ENCODE measurements at regions not wholly inside any gene's neighbourhood (a gene's known extent, or its start where the extent isn't known, plus 50 kb on each side); places are given as distances from the start of the nearest gene placed in this dataset.
"Not testable (repeated sequence)": the region's sequence is repeated elsewhere in the genome, so short reads cannot be mapped to it uniquely, and the experiment has no call there.

DNA sequence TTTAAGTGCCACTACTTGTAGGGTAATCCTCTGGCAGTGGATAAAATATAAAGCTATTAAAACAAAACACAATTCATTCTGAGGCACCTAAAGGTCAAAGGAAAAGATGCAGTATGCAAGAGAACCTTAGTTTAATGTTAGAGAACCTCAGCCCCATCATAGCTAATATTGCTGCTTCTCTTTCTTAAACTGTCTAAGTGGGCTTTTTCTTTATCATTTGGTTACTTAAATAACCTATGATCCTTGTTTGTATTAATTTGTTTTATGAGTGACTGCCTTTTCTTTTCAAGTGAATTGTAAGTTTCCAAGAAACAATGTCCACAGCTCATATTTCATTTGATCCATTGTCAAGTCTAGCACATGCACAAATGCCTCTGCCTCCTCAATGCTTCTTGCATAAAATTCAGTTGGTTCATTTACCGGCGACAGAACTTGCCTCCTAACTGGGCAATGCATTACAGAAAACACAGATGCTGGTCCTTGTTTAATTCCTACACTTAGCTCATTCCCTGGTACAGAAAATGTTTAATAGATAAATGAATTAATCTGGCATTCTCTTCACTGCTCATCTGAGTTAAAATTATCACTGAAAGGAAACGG lies 1049.8 kb downstream of the OLFM4 start:
- no peak for FAIRE-seq
- no peak for DNase-seq (ENCODE audit: insufficient read length, low spot score)
- no peak for TF ChIP-seq POU2F2 (IDR thresholded peaks at IDR 0.05; ENCODE audit: low read depth, low read length)
- TF ChIP-seq SPI1 (IDR thresholded peaks at IDR 0.05; ENCODE audit: low read depth, low read length) = no peak

DNA sequence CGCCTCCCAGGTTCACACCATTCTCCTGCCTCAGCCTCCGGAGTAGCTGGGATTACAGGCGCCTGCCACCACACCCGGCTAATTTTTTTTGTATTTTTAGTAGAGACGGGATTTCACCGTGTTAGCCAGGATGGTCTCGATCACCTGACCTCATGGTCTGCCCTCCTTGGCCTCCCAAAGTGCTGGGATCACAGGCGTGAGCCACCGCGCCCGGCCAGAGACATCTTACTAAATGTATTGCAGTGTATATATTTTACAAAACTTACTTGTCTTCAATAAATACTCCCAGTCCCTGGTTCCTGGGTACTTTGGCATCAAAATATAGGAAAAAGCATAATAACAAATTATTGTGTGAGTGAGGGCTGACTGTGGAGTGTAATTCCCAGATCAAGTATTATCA lies 1053.7 kb downstream of the OLFM4 start:
- DNase-seq (ENCODE audit: insufficient read length, low spot score); FAIRE-seq: not testable (repeated sequence)

DNA sequence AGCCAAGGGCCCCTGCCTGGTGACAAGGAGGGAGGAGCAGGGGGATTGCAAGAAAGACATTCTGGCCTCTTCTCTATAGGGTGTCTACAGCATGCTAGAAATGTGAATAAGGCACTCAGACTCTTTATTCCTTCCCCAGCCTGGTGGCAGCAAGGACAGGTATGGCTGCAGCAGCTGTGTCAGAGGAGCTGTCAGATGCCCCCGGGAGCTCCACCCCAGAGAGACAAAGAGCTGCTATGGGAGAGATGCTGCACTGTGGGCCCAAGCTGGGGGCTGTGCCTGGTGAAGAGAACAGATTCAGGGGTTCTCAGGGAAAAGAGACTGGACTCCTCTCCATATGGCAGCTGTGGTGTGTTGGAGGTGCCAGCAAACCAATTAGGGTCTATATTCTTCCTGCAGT lies 1063.3 kb downstream of the OLFM4 start:
- DNase-seq (ENCODE audit: insufficient read length, low spot score) = no peak
- no peak for FAIRE-seq
- no peak for TF ChIP-seq POLR2AphosphoS5 (IDR thresholded peaks at IDR 0.05; ENCODE audit: low read depth, low read length)
- TF ChIP-seq POU2F2 (IDR thresholded peaks at IDR 0.05; ENCODE audit: low read depth, low read length) = no peak
- no peak for TF ChIP-seq PAX5 (IDR thresholded peaks at IDR 0.05; ENCODE audit: insufficient read depth, low read length, severe bottlenecking)
- no peak for TF ChIP-seq TAF1 (IDR thresholded peaks at IDR 0.05; ENCODE audit: low read depth, low read length)
- TF ChIP-seq POLR2A (IDR thresholded peaks at IDR 0.05; ENCODE audit: low read depth, low read length) = no peak
- TF ChIP-seq SPI1 (IDR thresholded peaks at IDR 0.05; ENCODE audit: low read depth, low read length) = no peak

DNA sequence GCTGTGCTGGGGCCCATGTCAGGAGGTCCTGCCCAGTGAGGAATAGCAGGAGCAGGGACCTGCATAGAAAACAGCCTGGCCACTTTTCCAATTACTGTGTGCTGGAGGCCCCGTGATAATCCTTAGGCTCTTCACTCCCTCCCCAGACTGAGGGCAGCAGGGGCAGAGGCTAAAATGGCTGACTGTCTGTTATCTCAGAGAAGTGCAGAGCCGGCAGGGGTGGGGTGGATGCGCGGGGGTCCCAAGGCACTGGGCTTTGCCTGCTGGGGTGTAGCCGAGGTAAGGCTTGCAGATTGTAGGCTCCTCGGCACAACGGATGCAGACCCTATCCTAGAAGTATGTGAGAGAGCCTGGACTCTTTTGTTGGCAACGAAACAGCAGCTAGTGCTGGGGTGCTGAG lies 1064.1 kb downstream of the OLFM4 start:
- TF ChIP-seq PAX5 (IDR thresholded peaks at IDR 0.05; ENCODE audit: insufficient read depth, low read length, severe bottlenecking) = no peak
- TF ChIP-seq POLR2A (IDR thresholded peaks at IDR 0.05; ENCODE audit: low read depth, low read length) = no peak
- TF ChIP-seq SPI1 (IDR thresholded peaks at IDR 0.05; ENCODE audit: low read depth, low read length) = no peak
- FAIRE-seq (no peak), DNase-seq (ENCODE audit: insufficient read length, low spot score) (no peak)

DNA sequence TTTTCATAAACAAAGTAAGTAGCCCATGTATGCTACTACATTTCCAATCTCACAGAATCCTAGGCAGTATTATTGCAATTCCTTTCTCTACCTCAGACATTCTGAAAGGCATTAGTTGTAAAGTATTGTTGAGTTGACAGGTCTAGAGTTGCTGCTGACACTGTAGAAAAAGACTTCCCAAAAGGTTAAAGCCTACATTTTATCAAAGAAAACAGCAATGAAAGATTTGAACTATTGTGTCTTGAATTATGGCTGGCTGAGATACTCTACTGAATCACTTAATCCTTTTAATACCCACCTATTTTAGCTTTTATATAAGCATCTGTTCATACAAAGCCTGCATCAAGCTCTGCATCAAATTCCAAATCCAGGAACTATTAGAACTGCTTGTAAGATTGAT lies 1082.0 kb downstream of the OLFM4 start:
- TF ChIP-seq POLR2A (IDR thresholded peaks at IDR 0.05; ENCODE audit: low read depth, low read length) (no peak), POU2F2 (IDR thresholded peaks at IDR 0.05; ENCODE audit: low read depth, low read length) (no peak), SPI1 (IDR thresholded peaks at IDR 0.05; ENCODE audit: low read depth, low read length) (no peak), TAF1 (IDR thresholded peaks at IDR 0.05; ENCODE audit: low read depth, low read length) (no peak), PAX5 (IDR thresholded peaks at IDR 0.05; ENCODE audit: insufficient read depth, low read length, severe bottlenecking) (no peak)
- DNase-seq (ENCODE audit: insufficient read length, low spot score) (no peak), FAIRE-seq (no peak)

DNA sequence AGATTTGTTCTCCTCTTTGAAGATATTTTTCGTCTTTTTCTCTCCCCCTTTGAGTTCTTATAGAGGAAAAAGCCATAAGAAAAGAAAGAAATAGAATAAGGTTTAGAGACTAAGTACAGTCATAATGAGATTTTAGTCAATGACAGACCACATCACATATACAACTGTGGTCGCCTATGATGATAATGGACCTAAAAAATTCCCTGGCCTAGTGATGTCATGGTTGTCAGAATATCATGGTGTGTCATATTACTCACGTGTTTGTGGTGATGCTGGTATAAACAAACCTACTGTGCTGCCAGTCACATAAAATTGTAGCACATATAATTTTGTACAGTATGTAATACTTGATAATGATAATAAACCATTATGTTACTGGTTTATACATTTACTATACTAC lies 1096.1 kb downstream of the OLFM4 start:
- no peak for TF ChIP-seq POLR2A (IDR thresholded peaks at IDR 0.05; ENCODE audit: low read depth, low read length)
- no peak for TF ChIP-seq PAX5 (IDR thresholded peaks at IDR 0.05; ENCODE audit: insufficient read depth, low read length, severe bottlenecking)
- TF ChIP-seq SPI1 (IDR thresholded peaks at IDR 0.05; ENCODE audit: low read depth, low read length) = no peak
- TF ChIP-seq POU2F2 (IDR thresholded peaks at IDR 0.05; ENCODE audit: low read depth, low read length) = no peak
- TF ChIP-seq POLR2AphosphoS5 (IDR thresholded peaks at IDR 0.05; ENCODE audit: low read depth, low read length) = no peak
- FAIRE-seq = no peak
- DNase-seq (ENCODE audit: insufficient read length, low spot score) = no peak

DNA sequence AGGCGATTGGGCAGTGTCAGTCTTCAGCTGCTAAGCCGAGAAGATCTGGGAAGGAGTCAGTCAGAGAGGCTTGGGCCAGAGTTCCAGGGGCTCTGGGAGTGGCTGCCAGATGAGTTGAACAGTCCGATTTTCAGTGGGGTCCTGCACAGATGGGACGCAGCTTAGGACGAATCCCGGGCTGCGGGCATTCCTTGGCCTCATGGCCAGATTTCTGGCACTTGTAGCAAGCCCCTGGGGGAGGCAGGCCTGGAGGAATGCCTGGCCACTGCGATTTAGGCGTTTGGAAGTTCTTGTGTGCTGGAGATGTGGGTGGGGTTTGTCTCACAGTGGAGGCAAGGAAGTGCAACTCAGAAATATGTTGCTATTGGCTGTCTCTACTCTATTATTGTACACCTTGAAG lies 1102.3 kb downstream of the OLFM4 start:
- FAIRE-seq; DNase-seq (ENCODE audit: insufficient read length, low spot score): not testable (repeated sequence)

DNA sequence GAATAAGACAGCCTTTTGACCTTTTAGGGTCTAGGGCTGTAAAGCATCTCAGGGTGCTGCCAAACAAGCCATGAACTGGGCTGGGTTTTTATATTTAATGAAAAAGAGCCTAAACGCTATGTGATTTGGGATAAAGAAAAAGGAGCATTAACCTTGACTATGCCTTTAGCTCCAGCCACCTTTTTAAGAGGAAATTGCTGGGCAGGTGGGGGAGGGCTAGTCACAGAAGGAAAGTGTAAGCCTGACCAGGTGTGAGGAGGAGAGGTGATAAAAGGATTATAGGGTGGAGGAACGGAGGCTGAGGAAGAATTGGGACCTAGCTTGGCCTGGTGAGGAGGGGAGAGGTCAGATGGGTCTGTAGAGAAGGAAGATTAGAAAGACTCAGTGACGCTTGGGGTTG lies 1102.8 kb downstream of the OLFM4 start:
- not testable (repeated sequence) for FAIRE-seq; DNase-seq (ENCODE audit: insufficient read length, low spot score)

DNA sequence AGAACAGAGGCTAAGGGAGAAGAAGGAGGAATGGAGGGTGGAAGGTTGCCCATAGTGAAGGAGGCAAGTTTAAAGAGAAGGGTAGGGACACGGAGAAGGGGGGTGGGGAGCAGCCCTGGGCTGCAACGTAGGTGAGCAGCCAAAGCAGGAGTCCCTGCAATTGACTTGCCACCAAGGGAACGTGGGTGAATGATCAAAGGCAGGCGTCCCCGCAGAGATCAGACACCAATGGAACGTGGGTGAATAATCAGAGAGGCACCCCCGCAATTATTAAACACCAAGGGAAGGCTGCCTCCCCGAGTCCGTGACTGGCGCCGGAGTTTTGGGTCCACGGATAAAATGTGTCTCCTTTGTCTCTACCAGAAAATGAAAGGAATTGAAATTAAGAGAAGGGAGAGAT lies 1103.5 kb downstream of the OLFM4 start:
- DNase-seq (ENCODE audit: insufficient read length, low spot score) = not testable (repeated sequence)

DNA sequence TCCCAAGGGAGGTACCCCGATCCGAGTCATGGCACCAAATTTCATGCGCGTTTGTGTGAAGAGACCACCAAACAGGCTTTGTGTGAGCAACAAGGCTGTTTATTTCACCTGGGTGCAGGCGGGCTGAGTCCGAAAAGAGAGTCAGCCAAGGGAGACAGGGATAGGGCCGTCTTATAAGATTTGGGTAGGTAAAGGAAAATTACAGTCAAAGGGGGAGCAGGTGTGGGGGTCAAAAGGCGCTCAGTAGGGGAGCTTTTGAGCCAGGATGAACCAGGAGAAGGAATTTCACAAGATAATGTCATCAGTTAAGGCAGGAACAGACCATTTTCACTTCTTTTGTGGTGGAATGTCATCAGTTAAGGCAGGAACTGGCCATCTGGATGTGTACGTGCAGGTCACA lies 1104.1 kb downstream of the OLFM4 start:
- DNase-seq (ENCODE audit: insufficient read length, low spot score); FAIRE-seq: not testable (repeated sequence)

More for the DNA sequence above, 1103.5 kb downstream of the OLFM4 start:
- FAIRE-seq = not testable (repeated sequence)

DNA sequence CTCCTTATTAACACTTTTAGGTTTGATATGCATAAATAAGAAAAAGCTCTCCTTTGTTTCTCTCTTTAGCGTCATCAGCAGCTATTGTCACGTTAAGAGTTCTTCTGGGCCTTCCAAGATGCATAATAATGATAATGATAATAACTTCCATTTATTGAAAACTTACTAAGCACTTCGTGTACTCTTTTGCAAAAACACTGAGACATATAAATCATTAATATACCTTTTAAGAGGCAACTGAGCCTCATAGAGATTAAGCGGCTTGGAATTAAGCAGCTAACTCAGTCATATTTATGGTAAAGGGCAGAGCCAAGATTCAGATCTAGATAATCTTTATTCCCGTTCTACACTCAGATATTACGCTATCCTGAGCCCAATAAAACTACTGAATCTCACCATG lies 1105.1 kb downstream of the OLFM4 start:
- TF ChIP-seq TAF1 (IDR thresholded peaks at IDR 0.05; ENCODE audit: low read depth, low read length) (no peak), PAX5 (IDR thresholded peaks at IDR 0.05; ENCODE audit: insufficient read depth, low read length, severe bottlenecking) (no peak), POU2F2 (IDR thresholded peaks at IDR 0.05; ENCODE audit: low read depth, low read length) (no peak), SPI1 (IDR thresholded peaks at IDR 0.05; ENCODE audit: low read depth, low read length) (no peak), POLR2A (IDR thresholded peaks at IDR 0.05; ENCODE audit: low read depth, low read length) (no peak), POLR2AphosphoS5 (IDR thresholded peaks at IDR 0.05; ENCODE audit: low read depth, low read length) (no peak)
- FAIRE-seq = no peak
- no peak for DNase-seq (ENCODE audit: insufficient read length, low spot score)

DNA sequence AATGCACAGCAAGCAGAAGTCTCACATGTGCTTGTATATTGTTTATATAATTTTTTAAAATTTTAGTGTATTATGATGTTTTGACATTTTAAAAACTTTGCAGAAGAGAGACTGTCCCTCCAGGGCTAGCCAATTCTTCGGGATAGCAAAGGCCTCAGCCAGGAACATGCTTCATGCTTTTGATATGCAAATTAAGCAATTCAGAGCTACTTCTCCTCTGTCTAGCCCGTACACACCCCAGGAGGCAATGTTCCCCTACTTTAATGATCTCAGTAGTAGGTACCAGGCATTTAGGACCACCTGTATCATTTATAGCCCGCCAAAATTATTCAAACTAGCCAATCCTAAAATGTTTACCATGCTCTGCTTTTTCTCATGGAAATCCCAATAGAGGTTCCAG lies 1116.2 kb downstream of the OLFM4 start:
- DNase-seq (ENCODE audit: insufficient read length, low spot score) = no peak
- no peak for FAIRE-seq

DNA sequence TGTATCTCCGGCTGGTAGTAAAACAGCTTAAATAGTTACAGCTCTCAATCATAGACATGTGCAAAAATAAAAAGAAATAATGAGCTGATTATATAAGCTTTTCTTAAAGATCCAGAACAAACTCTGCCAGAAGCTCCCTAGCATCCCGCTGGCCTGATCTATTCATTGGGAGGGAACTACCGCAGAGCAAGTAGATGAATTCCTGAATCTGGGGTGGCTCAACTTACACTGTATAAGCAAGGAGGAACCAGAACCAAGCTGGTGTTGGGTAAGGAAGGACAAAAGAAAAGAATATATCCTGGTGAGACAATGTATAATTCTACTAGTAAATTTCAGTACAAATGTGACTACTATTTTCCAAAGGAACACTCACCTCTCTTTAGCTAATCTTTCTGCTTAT lies 1122.2 kb downstream of the OLFM4 start:
- FAIRE-seq = no peak
- TF ChIP-seq SPI1 (IDR thresholded peaks at IDR 0.05; ENCODE audit: low read depth, low read length) (no peak), POLR2AphosphoS5 (IDR thresholded peaks at IDR 0.05; ENCODE audit: low read depth, low read length) (no peak), POLR2A (IDR thresholded peaks at IDR 0.05; ENCODE audit: low read depth, low read length) (no peak), PAX5 (IDR thresholded peaks at IDR 0.05; ENCODE audit: insufficient read depth, low read length, severe bottlenecking) (no peak), POU2F2 (IDR thresholded peaks at IDR 0.05; ENCODE audit: low read depth, low read length) (no peak), TAF1 (IDR thresholded peaks at IDR 0.05; ENCODE audit: low read depth, low read length) (no peak)

More for the DNA sequence above, 1116.2 kb downstream of the OLFM4 start:
- no peak for TF ChIP-seq TAF1 (IDR thresholded peaks at IDR 0.05; ENCODE audit: low read depth, low read length)

More for the DNA sequence above, 1122.2 kb downstream of the OLFM4 start:
- no peak for DNase-seq (ENCODE audit: insufficient read length, low spot score)
